GM12875 (cell line): ENCODE measurements at regions not wholly inside any gene's neighbourhood (a gene's known extent, or its start where the extent isn't known, plus 50 kb on each side); places are given as distances from the start of the nearest gene placed in this dataset.

ENCODE experiments used
- H3K4me3 ChIP-seq: one replicate; pipeline ENCODE4 v1.5.1; 2011; ENCODE audit warnings: low read depth, low read length, control low read depth
- TF ChIP-seq, protein P1 (sequence below): IDR thresholded peaks from 2 replicates; pipeline ENCODE4 v1.5.1; 2011; ENCODE audit warnings: low read depth, mild to moderate bottlenecking, control low read depth, inconsistent platforms, low read length, moderate library complexity, borderline replicate concordance; ENCODE audit not compliant: insufficient read depth

DNA sequence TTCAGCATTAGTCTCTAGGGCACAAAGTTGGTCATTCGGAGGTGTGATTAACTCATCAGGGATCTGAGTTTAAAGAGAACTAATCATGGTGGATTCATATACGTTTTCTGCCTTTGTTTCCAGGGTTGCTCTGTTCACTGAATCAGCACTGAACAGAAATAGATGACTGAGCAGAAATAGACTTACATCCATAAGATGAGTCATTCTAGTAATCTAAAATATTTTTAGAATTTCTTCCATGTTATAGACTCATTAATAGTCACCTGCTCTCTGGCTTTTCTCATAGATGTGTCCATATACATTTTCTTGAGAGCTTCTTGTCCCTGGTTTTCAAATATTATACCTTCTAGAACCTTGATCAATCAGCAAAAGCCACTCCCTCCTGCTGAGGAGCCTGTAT, 837.6 kb upstream of the DPPA4 start:
- H3K4me3 ChIP-seq: no peak overlapping the region
- TF ChIP-seq, protein P1, sequence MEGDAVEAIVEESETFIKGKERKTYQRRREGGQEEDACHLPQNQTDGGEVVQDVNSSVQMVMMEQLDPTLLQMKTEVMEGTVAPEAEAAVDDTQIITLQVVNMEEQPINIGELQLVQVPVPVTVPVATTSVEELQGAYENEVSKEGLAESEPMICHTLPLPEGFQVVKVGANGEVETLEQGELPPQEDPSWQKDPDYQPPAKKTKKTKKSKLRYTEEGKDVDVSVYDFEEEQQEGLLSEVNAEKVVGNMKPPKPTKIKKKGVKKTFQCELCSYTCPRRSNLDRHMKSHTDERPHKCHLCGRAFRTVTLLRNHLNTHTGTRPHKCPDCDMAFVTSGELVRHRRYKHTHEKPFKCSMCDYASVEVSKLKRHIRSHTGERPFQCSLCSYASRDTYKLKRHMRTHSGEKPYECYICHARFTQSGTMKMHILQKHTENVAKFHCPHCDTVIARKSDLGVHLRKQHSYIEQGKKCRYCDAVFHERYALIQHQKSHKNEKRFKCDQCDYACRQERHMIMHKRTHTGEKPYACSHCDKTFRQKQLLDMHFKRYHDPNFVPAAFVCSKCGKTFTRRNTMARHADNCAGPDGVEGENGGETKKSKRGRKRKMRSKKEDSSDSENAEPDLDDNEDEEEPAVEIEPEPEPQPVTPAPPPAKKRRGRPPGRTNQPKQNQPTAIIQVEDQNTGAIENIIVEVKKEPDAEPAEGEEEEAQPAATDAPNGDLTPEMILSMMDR: no peak

DNA sequence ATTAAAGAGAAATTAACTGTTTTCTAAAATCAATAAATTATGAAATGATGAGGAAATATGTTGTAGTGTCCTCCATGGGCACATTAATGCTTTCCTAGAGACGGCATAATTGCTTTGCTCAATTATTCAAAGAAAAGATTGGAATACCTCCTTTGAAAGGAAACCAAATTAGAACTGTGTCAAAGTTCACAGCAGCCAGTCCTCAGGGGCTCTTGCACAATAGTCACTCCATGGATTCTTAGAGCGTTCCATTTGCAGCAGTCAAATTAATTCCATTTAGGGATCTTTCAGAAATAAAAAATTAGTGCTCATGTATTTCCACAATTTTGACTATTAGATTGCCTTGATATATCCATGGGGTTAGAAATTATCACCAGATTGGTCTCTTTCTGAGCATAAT, 841.6 kb upstream of the DPPA4 start:
- TF ChIP-seq, protein P1: no peak
- H3K4me3 ChIP-seq: no peak overlapping the region

DNA sequence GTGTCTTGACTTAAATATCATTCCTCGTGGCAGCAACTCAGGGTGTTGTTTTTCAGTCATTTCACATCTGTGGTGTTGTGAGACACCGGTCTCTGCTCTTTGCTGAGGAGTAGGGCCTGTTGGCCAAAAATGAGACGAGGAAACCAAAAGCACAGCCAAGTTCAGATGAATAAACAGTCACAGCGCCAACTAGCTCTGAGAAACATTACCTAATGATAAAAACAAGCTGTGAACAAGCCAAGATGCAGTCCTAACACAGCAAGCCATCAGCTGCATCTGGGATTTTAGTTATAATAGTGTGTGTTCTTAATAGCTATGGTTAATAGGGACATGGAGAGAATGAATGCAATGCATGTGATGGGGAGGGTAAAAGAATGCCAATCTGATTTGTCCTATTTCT, 843.4 kb upstream of the DPPA4 start:
- TF ChIP-seq, protein P1: no peak

DNA sequence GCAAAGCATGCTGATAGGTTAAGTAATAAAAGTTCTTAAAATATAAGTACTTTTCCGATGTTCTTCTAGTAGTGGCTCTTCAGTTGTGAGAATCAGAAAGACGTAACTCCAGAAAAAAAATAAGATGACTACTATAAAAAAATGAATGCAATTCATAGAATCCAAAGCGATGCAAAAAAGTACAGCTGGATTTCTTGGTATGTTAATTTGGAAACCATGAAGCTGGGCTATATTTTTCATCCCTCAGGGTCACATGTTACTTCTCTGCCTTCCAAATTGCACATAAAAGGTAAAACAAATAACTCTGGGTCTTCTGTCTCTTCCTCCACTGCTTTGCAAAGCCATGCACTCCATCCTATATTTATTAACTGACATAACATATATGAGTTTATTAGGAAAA, 843.9 kb upstream of the DPPA4 start:
- H3K4me3 ChIP-seq: no peak overlapping the region
- TF ChIP-seq, protein P1: no peak

More for the DNA sequence above, 843.4 kb upstream of the DPPA4 start:
- H3K4me3 ChIP-seq: no peak overlapping the region

DNA sequence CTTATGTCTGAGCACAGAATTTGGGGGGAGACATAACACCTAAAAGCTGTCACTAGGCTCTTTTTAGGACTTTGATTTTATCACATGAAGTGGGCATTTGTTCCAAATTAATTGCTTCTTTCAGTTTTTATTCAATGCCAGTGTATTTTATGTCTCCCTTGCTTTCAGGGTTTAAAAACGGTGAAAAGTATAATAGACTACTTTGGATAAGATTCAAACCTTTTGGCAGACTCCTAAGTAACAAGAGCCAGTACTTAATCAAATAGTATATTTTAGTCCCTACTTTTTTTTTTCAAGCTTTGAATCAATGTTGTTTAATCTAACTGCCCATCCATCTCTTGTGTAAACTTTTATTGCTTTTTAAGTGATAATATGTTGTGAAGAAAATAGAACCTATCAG, 847.2 kb upstream of the DPPA4 start:
- TF ChIP-seq, protein P1: no peak
- H3K4me3 ChIP-seq: no peak overlapping the region

DNA sequence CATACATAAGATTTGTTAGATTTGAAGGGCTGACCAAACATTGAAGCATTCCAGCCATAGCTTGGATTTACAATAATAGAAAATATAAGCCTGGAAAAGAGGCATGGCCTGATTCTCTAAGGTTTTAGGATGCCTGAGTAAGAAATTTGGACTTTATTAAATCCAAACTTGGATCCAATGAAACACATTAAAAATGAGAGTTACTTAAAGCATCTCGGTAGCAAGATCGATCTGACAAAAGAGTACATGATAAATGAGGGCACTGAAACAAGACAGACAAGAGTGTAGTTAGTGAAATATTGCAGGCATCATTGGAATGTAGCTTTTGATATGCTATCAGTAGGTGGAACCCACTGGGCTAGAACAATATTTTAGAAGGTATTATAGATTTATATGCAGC, 855.7 kb upstream of the DPPA4 start:
- H3K4me3 ChIP-seq: no peak overlapping the region
- TF ChIP-seq, protein P1: no peak

DNA sequence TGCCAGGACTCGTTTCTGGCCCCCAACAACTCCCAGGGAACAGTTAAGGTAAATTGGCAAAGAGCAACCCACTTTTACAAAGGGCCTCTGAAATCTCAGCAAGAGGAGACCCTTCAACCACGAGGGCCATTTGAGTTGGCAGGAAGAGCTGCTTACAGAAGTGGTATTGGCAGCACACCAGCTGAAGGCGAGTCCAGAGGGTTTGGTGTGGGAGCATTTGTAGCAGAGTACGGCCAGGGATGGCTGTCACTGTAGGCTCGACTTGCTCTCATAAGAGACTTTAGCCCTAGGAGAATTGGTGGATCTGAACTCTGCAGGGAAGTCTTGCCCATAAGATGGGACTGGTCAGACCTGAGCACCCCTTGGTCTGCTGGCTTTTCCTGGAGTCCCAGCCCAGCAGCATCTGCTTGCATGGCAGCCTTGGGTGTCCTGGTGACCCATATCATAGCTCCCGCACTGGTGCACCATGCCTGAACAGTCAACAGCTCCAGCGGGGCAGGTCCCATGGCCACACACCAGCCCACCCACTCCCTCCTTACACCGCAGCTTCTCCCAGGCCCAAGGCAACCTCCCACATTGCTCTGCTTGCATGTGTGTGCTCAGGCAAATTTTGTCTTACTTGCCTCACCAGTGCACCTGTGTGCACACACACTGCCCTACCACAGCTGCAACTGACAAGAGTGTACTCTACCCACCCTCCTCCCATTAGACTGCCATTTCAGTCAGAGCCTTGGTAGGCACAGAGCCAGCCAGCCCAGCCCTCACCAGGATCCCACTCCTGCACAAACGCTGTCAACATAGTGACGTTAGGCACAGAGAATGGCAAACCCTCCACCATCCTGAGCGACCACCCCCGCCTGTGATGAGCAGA, 861.6 kb upstream of the DPPA4 start:
- TF ChIP-seq, protein P1: no peak
- H3K4me3 ChIP-seq: no peak overlapping the region
